SK-N-SH treated with all-trans-retinoic acid at 6 μM for 48 hours (cell line): ENCODE measurements at regions not wholly inside any gene's neighbourhood (a gene's known extent, or its start where the extent isn't known, plus 50 kb on each side); places are given as distances from the start of the nearest gene placed in this dataset.
A peak's percentile ranks its signal among the peaks of the same experiment; 100 is the strongest.

Experiments used
- ATAC-seq: fragments of 200-7000 bp; cut with Tn5 transposase; 3 replicates; pipeline ENCODE4 v1.9.1; 2020; ENCODE audit warnings: mild to moderate bottlenecking, moderate library complexity
- ARNTL ChIP-seq: fragments of 450-650 bp; formaldehyde crosslinking; IDR thresholded peaks from 2 replicates; pipeline ENCODE4 v1.5.0; 2020; ENCODE audit warnings: low read depth, mild to moderate bottlenecking, moderate library complexity, borderline replicate concordance
- BACH2 ChIP-seq: fragments of 250-450 bp; sonication (Bioruptor Pico); IDR thresholded peaks from 2 replicates; pipeline ENCODE4 v1.9.0; 2021; ENCODE audit warnings: mild to moderate bottlenecking, borderline replicate concordance
- CREB5 ChIP-seq: fragments of 250-450 bp; sonication (Bioruptor Pico); IDR thresholded peaks from 2 replicates; pipeline ENCODE4 v1.5.1; 2020; ENCODE audit warnings: low read depth, mild to moderate bottlenecking, moderate library complexity
- CSDC2 ChIP-seq: fragments of 250-450 bp; sonication (Bioruptor Pico); IDR thresholded peaks from 2 replicates; pipeline ENCODE4 v1.5.0; 2020; ENCODE audit warnings: mild to moderate bottlenecking, moderate library complexity
- ESRRG ChIP-seq: fragments of 250-450 bp; sonication (Bioruptor Pico); IDR thresholded peaks from 2 replicates; pipeline ENCODE4 v1.6.1; 2021; ENCODE audit warnings: mild to moderate bottlenecking
- GLIS3 ChIP-seq: fragments of 250-450 bp; sonication (Bioruptor Pico); IDR thresholded peaks from 2 replicates; pipeline ENCODE4 v1.5.0; 2020; ENCODE audit warnings: mild to moderate bottlenecking, moderate library complexity
- ISL1 ChIP-seq: fragments of 250-450 bp; sonication (Bioruptor Pico); IDR thresholded peaks from 2 replicates; pipeline ENCODE4 v2.1.2; 2022; ENCODE audit warnings: mild to moderate bottlenecking, moderate library complexity
- PATZ1 ChIP-seq: fragments of 250-450 bp; sonication (Bioruptor Pico); IDR thresholded peaks from 2 replicates; pipeline ENCODE4 v1.8.0; 2020; ENCODE audit warnings: mild to moderate bottlenecking, moderate library complexity, borderline replicate concordance
- POU6F1 ChIP-seq: fragments of 250-450 bp; sonication (Bioruptor Pico); IDR thresholded peaks from 2 replicates; pipeline ENCODE4 v1.8.0; 2021; ENCODE audit warnings: low read depth, mild to moderate bottlenecking, moderate library complexity, borderline replicate concordance
- PPARA ChIP-seq: fragments of 250-450 bp; sonication (Bioruptor Pico); IDR thresholded peaks from 2 replicates; pipeline ENCODE4 v1.5.0; 2020; ENCODE audit warnings: mild to moderate bottlenecking, borderline replicate concordance
- RARB ChIP-seq: fragments of 250-450 bp; sonication (Bioruptor Pico); IDR thresholded peaks from 2 replicates; pipeline ENCODE4 v1.8.0; 2021; ENCODE audit warnings: mild to moderate bottlenecking, moderate library complexity
- SNAI2 ChIP-seq: fragments of 250-450 bp; sonication (Bioruptor Pico); IDR thresholded peaks from 2 replicates; pipeline ENCODE4 v1.5.0; 2020; ENCODE audit warnings: mild to moderate bottlenecking, moderate library complexity
- TCF4 ChIP-seq: fragments of 250-450 bp; sonication (Bioruptor Pico); IDR thresholded peaks from 2 replicates; pipeline ENCODE4 v1.8.0; 2021; ENCODE audit warnings: mild to moderate bottlenecking, moderate library complexity, borderline replicate concordance
- TOX ChIP-seq: fragments of 250-450 bp; sonication (Bioruptor Pico); IDR thresholded peaks from 2 replicates; pipeline ENCODE4 v1.8.0; 2021; ENCODE audit warnings: mild to moderate bottlenecking, moderate library complexity, borderline replicate concordance
- ZC3H10 ChIP-seq: fragments of 250-450 bp; sonication (Bioruptor Pico); IDR thresholded peaks from 2 replicates; pipeline ENCODE4 v1.5.1; 2021; ENCODE audit warnings: mild to moderate bottlenecking, moderate library complexity
- ZFP30 ChIP-seq: fragments of 450-650 bp; formaldehyde crosslinking; IDR thresholded peaks from 2 replicates; pipeline ENCODE4 v1.5.0; 2022; ENCODE audit warnings: mild to moderate bottlenecking, moderate library complexity
- ZNF565 ChIP-seq: fragments of 450-650 bp; formaldehyde crosslinking; conservative IDR thresholded peaks from 2 replicates; pipeline ENCODE4 v1.5.0; 2020; ENCODE audit warnings: low read depth, mild to moderate bottlenecking, moderate library complexity
- ZNF70 ChIP-seq: fragments of 450-650 bp; formaldehyde crosslinking; IDR thresholded peaks from 2 replicates; pipeline ENCODE4 v1.5.0; 2020; ENCODE audit warnings: mild to moderate bottlenecking, moderate library complexity
- ZNF8 ChIP-seq: fragments of 450-650 bp; formaldehyde crosslinking; IDR thresholded peaks from 2 replicates; pipeline ENCODE4 v1.5.0; 2020; ENCODE audit warnings: mild to moderate bottlenecking, moderate library complexity
- TF ChIP-seq, protein P1 (sequence below): fragments of 250-450 bp; sonication (Bioruptor Pico); IDR thresholded peaks from 2 replicates; pipeline ENCODE4 v1.5.1; 2021; ENCODE audit warnings: mild to moderate bottlenecking, moderate library complexity

DNA sequence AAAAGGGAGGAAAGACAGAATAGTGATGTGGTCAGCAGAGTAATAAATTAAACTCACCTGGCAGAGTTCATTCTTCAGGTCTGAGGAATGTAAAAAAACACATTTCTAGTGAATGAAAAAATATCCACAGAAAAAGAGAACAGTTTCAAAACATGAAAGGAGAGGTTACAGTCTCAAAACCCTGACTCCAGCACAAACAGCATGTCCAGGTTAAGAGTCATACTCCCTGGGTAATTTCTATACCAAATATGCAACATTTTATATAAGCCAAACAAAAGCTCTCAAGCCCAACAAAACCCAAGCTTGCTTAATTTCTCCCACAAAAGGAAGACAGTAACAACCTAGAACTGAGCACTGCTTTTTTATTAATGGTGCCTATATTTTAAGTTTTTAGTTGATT lies 173.0 kb downstream of the NTMT2 start:
- TF ChIP-seq ZNF565 (CRISPR knock-in tag) = no peak
- TF ChIP-seq, protein P1, sequence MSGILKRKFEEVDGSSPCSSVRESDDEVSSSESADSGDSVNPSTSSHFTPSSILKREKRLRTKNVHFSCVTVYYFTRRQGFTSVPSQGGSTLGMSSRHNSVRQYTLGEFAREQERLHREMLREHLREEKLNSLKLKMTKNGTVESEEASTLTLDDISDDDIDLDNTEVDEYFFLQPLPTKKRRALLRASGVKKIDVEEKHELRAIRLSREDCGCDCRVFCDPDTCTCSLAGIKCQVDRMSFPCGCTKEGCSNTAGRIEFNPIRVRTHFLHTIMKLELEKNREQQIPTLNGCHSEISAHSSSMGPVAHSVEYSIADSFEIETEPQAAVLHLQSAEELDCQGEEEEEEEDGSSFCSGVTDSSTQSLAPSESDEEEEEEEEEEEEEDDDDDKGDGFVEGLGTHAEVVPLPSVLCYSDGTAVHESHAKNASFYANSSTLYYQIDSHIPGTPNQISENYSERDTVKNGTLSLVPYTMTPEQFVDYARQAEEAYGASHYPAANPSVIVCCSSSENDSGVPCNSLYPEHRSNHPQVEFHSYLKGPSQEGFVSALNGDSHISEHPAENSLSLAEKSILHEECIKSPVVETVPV (CRISPR knock-in tag) = no peak
- TF ChIP-seq ZNF8 (CRISPR knock-in tag) = no peak
- no peak for TF ChIP-seq CSDC2 (CRISPR knock-in tag)
- no peak for TF ChIP-seq SNAI2 (CRISPR knock-in tag)
- no peak for TF ChIP-seq GLIS3 (CRISPR knock-in tag)

DNA sequence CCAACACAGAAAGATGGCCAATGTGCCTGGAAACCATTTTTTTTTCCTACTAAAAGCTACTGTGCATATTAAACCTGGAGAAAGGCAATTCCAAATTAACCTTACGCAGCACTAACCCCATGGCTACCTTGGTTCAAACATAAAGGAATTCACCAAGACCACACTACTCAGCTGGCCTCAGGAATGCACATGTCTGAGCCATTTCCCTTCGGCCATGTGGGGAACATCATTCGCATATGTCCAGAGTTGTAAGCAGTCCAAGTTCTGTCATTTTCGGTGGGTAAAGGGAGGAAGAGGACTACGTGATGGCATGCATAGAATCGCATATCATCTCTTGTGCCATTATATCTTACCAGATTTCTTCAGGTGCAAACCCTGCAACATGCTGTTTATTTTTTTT lies 175.4 kb downstream of the NTMT2 start:
- peak; percentile 96 for ATAC-seq
- peak; percentile 34; the same call in 1 of the 2 replicates for TF ChIP-seq TOX (CRISPR knock-in tag)
- no peak for TF ChIP-seq POU6F1 (CRISPR knock-in tag)

More for the DNA sequence above, 173.0 kb downstream of the NTMT2 start:
- no peak; the same call in 2 of the 3 replicates for ATAC-seq

DNA sequence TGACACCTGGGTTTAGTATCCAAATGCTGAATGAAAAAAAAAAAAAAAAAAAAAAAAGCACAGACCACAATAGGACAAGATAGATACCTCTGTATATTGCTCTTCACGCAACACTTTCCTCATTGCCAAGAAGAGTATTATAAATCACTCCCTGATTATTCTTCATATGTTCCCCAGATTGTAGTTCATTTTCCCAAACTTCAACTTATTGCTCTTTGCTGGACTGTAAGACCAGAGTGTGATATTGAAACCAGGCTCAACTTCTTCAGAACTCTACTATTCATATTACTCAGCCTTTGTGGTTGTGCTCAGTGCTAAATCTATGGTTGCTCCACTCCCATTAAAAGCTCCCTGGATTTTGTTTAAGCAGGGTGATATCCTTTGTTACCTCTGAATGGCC lies 180.4 kb downstream of the NTMT2 start:
- TF ChIP-seq, protein P1 (CRISPR knock-in tag) = no peak
- TF ChIP-seq ZNF70 (CRISPR knock-in tag) (no peak), PPARA (CRISPR knock-in tag) (no peak), ZC3H10 (CRISPR knock-in tag) (no peak), PATZ1 (no peak), TCF4 (no peak)
- no peak for ATAC-seq

- ATAC-seq = no peak
- TF ChIP-seq CREB5 (CRISPR knock-in tag) (no peak), ZC3H10 (CRISPR knock-in tag) (no peak), TOX (CRISPR knock-in tag) (no peak), PPARA (CRISPR knock-in tag) (no peak), CSDC2 (CRISPR knock-in tag) (no peak), TCF4 (no peak), ISL1 (CRISPR knock-in tag) (no peak), BACH2 (CRISPR knock-in tag) (no peak), ZNF565 (CRISPR knock-in tag) (no peak), ESRRG (CRISPR knock-in tag) (no peak), ZNF70 (CRISPR knock-in tag) (no peak), SNAI2 (CRISPR knock-in tag) (no peak), RARB (CRISPR knock-in tag) (no peak), ZFP30 (CRISPR knock-in tag) (no peak), ARNTL (CRISPR knock-in tag) (no peak)
These were observed 187.0 kb downstream of the NTMT2 start for GRCh38 chr1:170332801-170333200.
